VCaP (cell line): ENCODE measurements at regions not wholly inside any gene's neighbourhood (a gene's known extent, or its start where the extent isn't known, plus 50 kb on each side); places are given as distances from the start of the nearest gene placed in this dataset.

ENCODE experiments used
- H3K27ac ChIP-seq: fragments of 450-650 bp; 2 replicates; pipeline ENCODE4 v1.5.1; 2017
- TF ChIP-seq, protein P1 (sequence below): fragments of 450-650 bp; conservative IDR thresholded peaks from 2 replicates; pipeline ENCODE4 v1.5.1; 2017; ENCODE audit warnings: mild to moderate bottlenecking, moderate library complexity

DNA sequence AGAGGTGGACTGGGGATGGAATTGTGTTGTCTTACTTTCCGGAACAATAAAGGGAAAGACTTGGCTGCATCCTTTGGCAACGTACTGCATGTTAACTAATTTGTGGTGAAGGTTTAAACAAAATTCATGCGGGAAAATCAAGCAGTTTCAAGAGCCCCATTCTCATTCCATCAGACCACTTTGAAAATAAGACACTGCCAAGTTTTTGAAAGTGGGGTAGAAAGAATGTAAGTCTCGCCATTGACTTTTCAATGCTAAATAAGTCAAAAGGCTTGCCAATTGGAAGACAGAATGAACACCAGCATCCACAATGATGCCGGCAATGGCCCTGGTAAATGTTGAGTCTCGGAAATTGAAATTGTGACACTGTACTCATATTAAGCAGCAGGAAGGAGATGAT lies 322.0 kb downstream of the RND3 start:
- TF ChIP-seq, protein P1, sequence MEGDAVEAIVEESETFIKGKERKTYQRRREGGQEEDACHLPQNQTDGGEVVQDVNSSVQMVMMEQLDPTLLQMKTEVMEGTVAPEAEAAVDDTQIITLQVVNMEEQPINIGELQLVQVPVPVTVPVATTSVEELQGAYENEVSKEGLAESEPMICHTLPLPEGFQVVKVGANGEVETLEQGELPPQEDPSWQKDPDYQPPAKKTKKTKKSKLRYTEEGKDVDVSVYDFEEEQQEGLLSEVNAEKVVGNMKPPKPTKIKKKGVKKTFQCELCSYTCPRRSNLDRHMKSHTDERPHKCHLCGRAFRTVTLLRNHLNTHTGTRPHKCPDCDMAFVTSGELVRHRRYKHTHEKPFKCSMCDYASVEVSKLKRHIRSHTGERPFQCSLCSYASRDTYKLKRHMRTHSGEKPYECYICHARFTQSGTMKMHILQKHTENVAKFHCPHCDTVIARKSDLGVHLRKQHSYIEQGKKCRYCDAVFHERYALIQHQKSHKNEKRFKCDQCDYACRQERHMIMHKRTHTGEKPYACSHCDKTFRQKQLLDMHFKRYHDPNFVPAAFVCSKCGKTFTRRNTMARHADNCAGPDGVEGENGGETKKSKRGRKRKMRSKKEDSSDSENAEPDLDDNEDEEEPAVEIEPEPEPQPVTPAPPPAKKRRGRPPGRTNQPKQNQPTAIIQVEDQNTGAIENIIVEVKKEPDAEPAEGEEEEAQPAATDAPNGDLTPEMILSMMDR = no peak
- no peak overlapping the region for H3K27ac ChIP-seq

DNA sequence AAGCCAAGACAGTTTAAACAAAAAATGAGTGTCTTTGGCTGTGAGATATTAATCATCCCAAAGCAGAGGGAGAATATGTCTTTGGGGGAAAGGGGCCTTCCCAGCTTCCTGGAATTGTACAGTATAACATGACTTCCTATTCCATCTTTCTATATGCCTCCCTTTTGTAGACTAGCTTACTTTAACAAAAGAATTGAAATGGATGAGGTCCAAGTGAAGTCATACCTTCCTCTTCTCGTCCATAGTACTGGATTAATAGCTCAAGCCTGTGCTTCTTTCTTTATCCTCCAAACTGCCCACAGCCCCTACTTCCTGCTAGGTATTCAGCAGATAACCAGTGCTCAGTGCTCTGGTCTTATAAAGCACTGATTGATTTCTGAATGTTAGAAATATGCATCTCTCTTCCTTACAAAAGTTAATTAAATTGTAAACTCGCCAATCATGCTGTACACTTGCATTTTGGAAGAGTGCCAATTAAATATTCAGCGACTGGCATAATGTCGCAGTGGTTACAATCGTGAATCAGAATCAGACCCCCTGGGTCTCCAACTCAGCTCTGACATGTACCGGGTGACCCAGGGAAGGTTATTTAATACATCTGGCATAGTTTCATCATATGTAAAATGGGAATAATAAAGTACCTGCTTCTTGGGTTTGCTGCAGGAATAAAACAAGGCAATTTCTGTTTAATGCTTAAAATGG lies 325.1 kb downstream of the RND3 start:
- no peak overlapping the region for H3K27ac ChIP-seq
- TF ChIP-seq, protein P1 = no peak

DNA sequence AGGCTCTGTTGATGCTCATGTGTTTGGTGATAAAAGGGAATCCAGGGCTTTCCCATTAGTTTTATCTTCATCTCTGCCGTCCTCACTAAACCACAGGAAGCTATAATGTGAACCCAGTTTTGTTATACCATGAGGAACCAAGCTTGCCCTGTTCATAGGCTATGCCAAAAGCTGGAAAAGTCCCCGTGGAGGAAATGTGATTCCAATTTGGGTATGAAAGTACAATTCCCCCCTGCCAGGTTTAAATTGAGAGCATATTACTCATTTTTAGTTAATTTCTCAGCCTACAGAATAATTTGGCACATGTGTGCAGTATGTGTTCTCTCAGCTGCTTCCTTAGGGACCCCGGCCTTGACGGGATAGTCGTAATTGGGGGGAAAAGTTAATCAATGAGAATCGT lies 327.4 kb downstream of the RND3 start:
- TF ChIP-seq, protein P1 = no peak
- H3K27ac ChIP-seq = no peak overlapping the region

GRCh38 chr2:150159300-150159699 lies 328.2 kb downstream of the RND3 start:
- TF ChIP-seq, protein P1 = no peak

GRCh38 chr2:150156876-150157275 lies 330.6 kb downstream of the RND3 start:
- H3K27ac ChIP-seq = no peak overlapping the region
- TF ChIP-seq, protein P1 = no peak

More at GRCh38 chr2:150159300-150159699, 328.2 kb downstream of the RND3 start:
- no peak overlapping the region for H3K27ac ChIP-seq

- TF ChIP-seq, protein P1 = no peak
- H3K27ac ChIP-seq = no peak overlapping the region
Observed at GRCh38 chr2:150156415-150156814, 331.1 kb downstream of the RND3 start.

GRCh38 chr2:150154308-150154797 lies 333.1 kb downstream of the RND3 start:
- H3K27ac ChIP-seq = no peak overlapping the region
- TF ChIP-seq, protein P1 = no peak
